K562 (cell line): ENCODE measurements at regions not wholly inside any gene's neighbourhood (a gene's known extent, or its start where the extent isn't known, plus 50 kb on each side); places are given as distances from the start of the nearest gene placed in this dataset.

Experiments used
- BRD4 ChIP-seq: fragments of 200-600 bp; sonication (generic); IDR thresholded peaks from 2 replicates; pipeline ENCODE4 v1.6.1; 2017; ENCODE audit warnings: inconsistent platforms
- CC2D1A ChIP-seq: fragments of 450-650 bp; IDR thresholded peaks from 2 replicates; pipeline ENCODE4 v1.6.1; 2017; ENCODE audit warnings: mild to moderate bottlenecking
- CHD4 ChIP-seq: fragments of 200-600 bp; sonication (generic); IDR thresholded peaks from 3 replicates; pipeline ENCODE4 v1.6.1; 2012; ENCODE audit warnings: low read depth, mild to moderate bottlenecking, mixed read lengths, low read length, inconsistent platforms; ENCODE audit not compliant: insufficient read depth, insufficient replicate concordance, poor library complexity, severe bottlenecking
- ESRRA ChIP-seq: fragments of 450-650 bp; IDR thresholded peaks from 2 replicates; pipeline ENCODE4 v1.6.1; 2014; ENCODE audit warnings: low read depth, mild to moderate bottlenecking, moderate library complexity, borderline replicate concordance
- ETV1 ChIP-seq: fragments of 450-650 bp; conservative IDR thresholded peaks from 2 replicates; pipeline ENCODE4 v1.6.1; 2016; ENCODE audit warnings: missing genetic modification characterization, control low read depth, low read depth, missing compliant biosample characterization
- ETV6 ChIP-seq, 3 experiments: fragments of 150-350 bp in 1 of 3; sonication (generic) in 1 of 3; formaldehyde crosslinking in 1 of 3; IDR thresholded peaks; 2 replicates each; pipeline versions ENCODE4 v1.6.1 to v1.8.0; 2014 to 2022; ENCODE audit warnings: borderline replicate concordance in 2 of 3, low read depth in 2 of 3, antibody characterized with exemption in 1 of 3, low read length in 1 of 3, mild to moderate bottlenecking in 1 of 3, missing genetic modification reagents in 1 of 3
- HDAC2 ChIP-seq: fragments of 450-650 bp; IDR thresholded peaks from 2 replicates; pipeline ENCODE4 v1.6.1; 2016; ENCODE audit warnings: mild to moderate bottlenecking
- LCOR ChIP-seq: sonication (generic); formaldehyde crosslinking; IDR thresholded peaks from 2 replicates; pipeline ENCODE4 v1.8.0; 2022; ENCODE audit warnings: mild to moderate bottlenecking, missing genetic modification reagents
- LEF1 ChIP-seq: fragments of 450-650 bp; IDR thresholded peaks from 2 replicates; pipeline ENCODE4 v1.6.1; 2016; ENCODE audit warnings: mild to moderate bottlenecking
- MAFK ChIP-seq: IDR thresholded peaks from 2 replicates; pipeline ENCODE4 v1.6.1; 2011; ENCODE audit warnings: low read length, improper control_type of control experiment
- MED1 ChIP-seq: sonication (generic); formaldehyde crosslinking; IDR thresholded peaks from 2 replicates; pipeline ENCODE4 v1.8.1; 2023; ENCODE audit warnings: missing genetic modification reagents, borderline replicate concordance
- NFE2L1 ChIP-seq: fragments of 450-650 bp; IDR thresholded peaks from 2 replicates; pipeline ENCODE4 v1.6.1; 2016; ENCODE audit warnings: missing genetic modification characterization, low read depth, mild to moderate bottlenecking, missing compliant biosample characterization, moderate library complexity, borderline replicate concordance
- NFRKB ChIP-seq: fragments of 450-650 bp; IDR thresholded peaks from 2 replicates; pipeline ENCODE4 v1.6.1; 2016; ENCODE audit warnings: low read depth
- NR2C1 ChIP-seq, 2 experiments: fragments of 450-650 bp; IDR thresholded peaks; 2 replicates each; pipeline ENCODE4 v1.6.1; 2017; ENCODE audit warnings: mild to moderate bottlenecking in 2 of 2, antibody characterized with exemption in 1 of 2, inconsistent platforms in 1 of 2, missing compliant biosample characterization in 1 of 2, missing genetic modification characterization in 1 of 2
- PPARD ChIP-seq: fragments of 250-450 bp; sonication (Bioruptor Pico); IDR thresholded peaks from 2 replicates; pipeline ENCODE4 v1.8.0; 2022; ENCODE audit warnings: inconsistent platforms, mild to moderate bottlenecking, moderate library complexity
- RBFOX2 ChIP-seq: fragments of 200-400 bp; formaldehyde crosslinking; IDR thresholded peaks from 2 replicates; pipeline ENCODE4 v1.6.1; 2017; ENCODE audit warnings: low read depth, mild to moderate bottlenecking, low read length, moderate library complexity
- SREBF1 ChIP-seq: fragments of 150-350 bp; IDR thresholded peaks from 2 replicates; pipeline ENCODE4 v1.6.1; 2014; ENCODE audit warnings: antibody characterized with exemption, low read depth, low read length, borderline replicate concordance
- SUPT5H ChIP-seq: fragments of 450-650 bp; IDR thresholded peaks from 2 replicates; pipeline ENCODE4 v1.6.1; 2016
- TAF1 ChIP-seq: IDR thresholded peaks from 2 replicates; pipeline ENCODE4 v1.6.1; 2011; ENCODE audit warnings: mild to moderate bottlenecking, low read length, moderate library complexity; ENCODE audit not compliant: insufficient read depth, control insufficient read depth, severe bottlenecking; ENCODE audit errors: extremely low read depth
- TCF7L2 ChIP-seq: fragments of 150-350 bp; IDR thresholded peaks from 2 replicates; pipeline ENCODE4 v1.6.1; 2016; ENCODE audit warnings: low read depth, mild to moderate bottlenecking, low read length, moderate library complexity
- U2AF2 ChIP-seq: fragments of 200-400 bp; formaldehyde crosslinking; optimal IDR thresholded peaks from 2 replicates; pipeline ENCODE3; 2017; ENCODE audit warnings: low read depth, mild to moderate bottlenecking, low read length
- ZBTB7A ChIP-seq: IDR thresholded peaks from 2 replicates; pipeline ENCODE4 v1.6.1; 2011; ENCODE audit warnings: low read depth, mild to moderate bottlenecking, low read length, moderate library complexity, borderline replicate concordance; ENCODE audit not compliant: control insufficient read depth
- ZNF232 ChIP-seq: sonication (generic); formaldehyde crosslinking; IDR thresholded peaks from 2 replicates; pipeline ENCODE4 v1.8.0; 2022; ENCODE audit warnings: mild to moderate bottlenecking, missing genetic modification reagents
- ZNF408 ChIP-seq: fragments of 250-450 bp; sonication (Bioruptor Pico); IDR thresholded peaks from 2 replicates; pipeline ENCODE4 v1.4.0; 2020; ENCODE audit warnings: low read depth, mild to moderate bottlenecking, moderate library complexity
- ZNF445 ChIP-seq: fragments of 250-450 bp; sonication (Bioruptor Pico); IDR thresholded peaks from 2 replicates; pipeline ENCODE4 v1.4.0; 2020; ENCODE audit warnings: low read depth, mild to moderate bottlenecking, moderate library complexity
- TF ChIP-seq, protein P1 (sequence below), 2 experiments: fragments of 450-650 bp; IDR thresholded peaks; 2 replicates each; pipeline ENCODE4 v1.6.1; 2016

DNA sequence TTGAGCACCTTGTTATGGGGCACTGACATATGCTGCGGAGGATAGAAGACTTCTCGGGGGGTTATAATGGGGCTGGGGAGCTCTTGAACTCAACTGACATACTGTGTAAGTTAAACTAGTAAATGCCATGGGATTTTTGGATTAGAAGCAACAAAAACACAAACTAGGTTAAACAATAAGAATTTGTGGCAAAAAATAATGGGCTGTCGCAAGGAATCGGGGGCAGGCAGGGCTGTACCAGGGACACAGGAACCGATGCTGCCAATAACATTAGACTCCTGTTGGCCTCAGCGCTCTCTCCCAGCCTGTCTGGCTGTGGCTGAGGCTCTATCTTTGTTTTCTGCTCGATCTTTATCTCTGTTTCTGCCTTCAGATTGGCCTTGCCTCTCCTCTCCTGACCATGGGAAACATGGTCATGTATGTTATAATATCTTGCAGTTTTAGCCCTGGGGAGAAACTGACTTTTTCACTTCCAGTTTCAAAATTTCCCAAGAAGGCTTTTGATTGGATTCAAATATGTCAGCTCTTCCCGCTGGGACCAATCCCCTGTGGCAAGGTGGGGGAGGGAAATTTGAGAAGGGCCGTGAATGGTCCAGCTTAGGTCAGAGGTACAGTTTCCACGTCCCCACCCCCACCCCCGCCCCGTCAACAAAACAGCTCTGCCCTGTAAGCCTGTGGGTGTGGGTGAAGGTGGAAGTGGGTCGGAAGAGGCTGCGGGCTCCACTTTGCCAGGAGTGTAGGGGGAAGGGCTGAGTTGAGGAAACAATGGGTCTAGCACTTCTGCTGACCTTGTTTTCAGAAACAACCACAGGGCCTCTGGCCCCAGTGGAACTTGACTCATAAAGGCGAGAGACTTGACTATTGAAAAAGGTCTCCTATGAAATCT lies 161.1 kb upstream of the TBL1XR1 start (continued):
- TF ChIP-seq, protein P1, sequence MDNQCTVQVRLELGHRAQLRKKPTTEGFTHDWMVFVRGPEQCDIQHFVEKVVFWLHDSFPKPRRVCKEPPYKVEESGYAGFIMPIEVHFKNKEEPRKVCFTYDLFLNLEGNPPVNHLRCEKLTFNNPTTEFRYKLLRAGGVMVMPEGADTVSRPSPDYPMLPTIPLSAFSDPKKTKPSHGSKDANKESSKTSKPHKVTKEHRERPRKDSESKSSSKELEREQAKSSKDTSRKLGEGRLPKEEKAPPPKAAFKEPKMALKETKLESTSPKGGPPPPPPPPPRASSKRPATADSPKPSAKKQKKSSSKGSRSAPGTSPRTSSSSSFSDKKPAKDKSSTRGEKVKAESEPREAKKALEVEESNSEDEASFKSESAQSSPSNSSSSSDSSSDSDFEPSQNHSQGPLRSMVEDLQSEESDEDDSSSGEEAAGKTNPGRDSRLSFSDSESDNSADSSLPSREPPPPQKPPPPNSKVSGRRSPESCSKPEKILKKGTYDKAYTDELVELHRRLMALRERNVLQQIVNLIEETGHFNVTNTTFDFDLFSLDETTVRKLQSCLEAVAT (IDR thresholded peaks at IDR 0.05): peak; percentile 23 to 50; a peak in 1 of 4 replicates
- TF ChIP-seq CC2D1A (peak; percentile 46), MED1 (CRISPR knock-in tag) (no peak), LEF1 (0 out of 2 replicates have a peak, but pooled peaks have one; percentile 17), ZNF232 (CRISPR knock-in tag) (no peak), ESRRA (no peak), NFE2L1 (0 out of 2 replicates have a peak, but pooled peaks have one; percentile 28), U2AF2 (no peak), BRD4 (peak; percentile 5; the same call in 1 of the 2 replicates), RBFOX2 (no peak), NR2C1 (IDR thresholded peaks at IDR 0.05) (no peak; the same call in none of the 2 replicates), NR2C1 (tag; IDR thresholded peaks at IDR 0.05) (peak; percentile 45; the same call in 1 of the 2 replicates), LCOR (CRISPR knock-in tag) (peak; percentile 61; the same call in 1 of the 2 replicates), CHD4 (peak; percentile 22), TCF7L2 (no peak), PPARD (no peak), SREBF1 (0 out of 2 replicates have a peak, but pooled peaks have one; percentile 61), ETV6 (IDR thresholded peaks at IDR 0.05; ENCODE audit: borderline replicate concordance in 1 of 2, low read depth in 2 of 2, low read length in 1 of 2) (0 out of 4 replicates have a peak, but pooled peaks of 1 of the 2 experiments have one; percentile 12), ETV6 (CRISPR knock-in tag; IDR thresholded peaks at IDR 0.05; ENCODE audit: borderline replicate concordance) (no peak), MAFK (peak; percentile 0), SUPT5H (peak; percentile 26), HDAC2 (peak; percentile 13; the same call in 1 of the 2 replicates), NFRKB (peak; percentile 93), ZNF408 (no peak), TAF1 (peak; percentile 32), ETV1 (0 out of 2 replicates have a peak, but pooled peaks have one; percentile 22), ZBTB7A (no peak), ZNF445 (CRISPR knock-in tag) (no peak)
